ENCODE measurements at regions not wholly inside any gene's neighbourhood (a gene's known extent, or its start where the extent isn't known, plus 50 kb on each side); places are given as distances from the start of the nearest gene placed in this dataset.
A peak's percentile ranks its signal among the peaks of the same experiment; 100 is the strongest.

- Histone ChIP-seq H3K79me2 (ENCODE audit: insufficient read depth, low read length) (peaks cover 96% of the 10 kb centered on the region), H3K27ac (ENCODE audit: low read depth in 1 of 2, low read length in 2 of 2) (no peak overlapping the region), H3K9me3 (replicated peaks in 1 of 2; ENCODE audit: control insufficient read depth in 1 of 2, insufficient read depth in 1 of 2, low read length in 2 of 2) (no peaks in the 10 kb centered on the region), H3K27me3 (ENCODE audit: control insufficient read depth in 2 of 2, insufficient read depth in 2 of 2, low read length in 2 of 2) (no peaks in the 10 kb centered on the region), H3K4me3 (replicated peaks in 1 of 3; ENCODE audit: low read depth in 2 of 3, low read length in 3 of 3) (no peak overlapping the region), H3K4me1 (ENCODE audit: control insufficient read depth in 1 of 2, insufficient read depth in 2 of 2, low read length in 2 of 2) (peaks cover 39 to 71% of the 10 kb centered on the region in 2 donors), H2AFZ (ENCODE audit: insufficient read depth, low read depth, low read length, poor library complexity, severe bottlenecking) (no peak overlapping the region), H4K20me1 (ENCODE audit: insufficient read depth, low read length) (peaks cover 100% of the 10 kb centered on the region), H3K36me3 (replicated peaks in 1 of 2; ENCODE audit: control insufficient read depth in 1 of 2, insufficient read depth in 2 of 2, low read length in 2 of 2) (peaks cover 14 to 35% of the 10 kb centered on the region in 2 donors), H3K4me2 (replicated peaks; ENCODE audit: extremely low read depth, low read length, poor library complexity, severe bottlenecking) (no peak overlapping the region), H3K9ac (ENCODE audit: insufficient read depth, low read length, poor library complexity, severe bottlenecking) (no peak overlapping the region)
- peak in 1 of 3 donors; percentile 16 for DNase-seq
- H3K27ac Mint-ChIP-seq, result peak overlapping the region in 2 of 7 donors; percentile 21 to 22
- intact Hi-C loops (cut with micrococcal nuclease), result no loop called here
- peaks cover 33 to 49% of the 10 kb centered on the region in 2 donors for H3K36me3 Mint-ChIP-seq
- peak overlapping the region in 1 of 2 donors; percentile 1 for H3K4me3 Mint-ChIP-seq
- peaks cover 69% of the 10 kb centered on the region for H3K4me1 Mint-ChIP-seq
- peaks cover 0 to 2% (median 0%) of the 10 kb centered on the region in 7 donors for H3K9me3 Mint-ChIP-seq
- peaks cover 0 to 2% (median 0%) of the 10 kb centered on the region in 3 donors for H3K27me3 Mint-ChIP-seq (ENCODE audit: low read depth in 3 of 3)
- TF ChIP-seq CTCF (IDR thresholded peaks at IDR 0.05), result no peak
- 95% methylated on average over 12 of the region's 17 CpGs for WGBS (ENCODE audit: insufficient coverage)
These were observed 57.0 kb downstream of the NCOR2 start for GRCh38 chr12:124510301-124510970.

- WGBS (ENCODE audit: insufficient coverage), result 65% methylated on average over 16 of the region's 16 CpGs
- Histone ChIP-seq H3K4me3 (replicated peaks in 1 of 3; ENCODE audit: low read depth in 2 of 3, low read length in 3 of 3) (no peak overlapping the region), H4K20me1 (ENCODE audit: insufficient read depth, low read length) (peaks cover 100% of the 10 kb centered on the region), H3K27ac (ENCODE audit: low read depth in 1 of 2, low read length in 2 of 2) (no peak overlapping the region), H2AFZ (ENCODE audit: insufficient read depth, low read depth, low read length, poor library complexity, severe bottlenecking) (no peak overlapping the region), H3K4me1 (ENCODE audit: control insufficient read depth in 1 of 2, insufficient read depth in 2 of 2, low read length in 2 of 2) (peaks cover 43 to 77% of the 10 kb centered on the region in 2 donors), H3K27me3 (ENCODE audit: control insufficient read depth in 2 of 2, insufficient read depth in 2 of 2, low read length in 2 of 2) (no peaks in the 10 kb centered on the region), H3K9ac (ENCODE audit: insufficient read depth, low read length, poor library complexity, severe bottlenecking) (no peak overlapping the region), H3K36me3 (replicated peaks in 1 of 2; ENCODE audit: control insufficient read depth in 1 of 2, insufficient read depth in 2 of 2, low read length in 2 of 2) (peaks cover 12 to 28% of the 10 kb centered on the region in 2 donors), H3K9me3 (replicated peaks in 1 of 2; ENCODE audit: control insufficient read depth in 1 of 2, insufficient read depth in 1 of 2, low read length in 2 of 2) (no peaks in the 10 kb centered on the region), H3K79me2 (ENCODE audit: insufficient read depth, low read length) (peaks cover 96% of the 10 kb centered on the region), H3K4me2 (replicated peaks; ENCODE audit: extremely low read depth, low read length, poor library complexity, severe bottlenecking) (no peak overlapping the region)
- peaks cover 0 to 2% (median 0%) of the 10 kb centered on the region in 3 donors for H3K27me3 Mint-ChIP-seq (ENCODE audit: low read depth in 3 of 3)
- intact Hi-C loops (cut with micrococcal nuclease), result loop anchor here (5.0 to 10.0 kb wide), 2 partner anchors 38 to 45 kb away; no protein-coding TSS in a partner anchor
- peaks cover 70% of the 10 kb centered on the region for H3K4me1 Mint-ChIP-seq
- H3K4me3 Mint-ChIP-seq, result no peak overlapping the region
- peak overlapping the region in 5 of 7 donors; percentile 4 to 69 (median 48) for H3K27ac Mint-ChIP-seq
- DNase-seq, result no peak
- peaks cover 0 to 2% (median 0%) of the 10 kb centered on the region in 7 donors for H3K9me3 Mint-ChIP-seq
- peaks cover 30 to 46% of the 10 kb centered on the region in 2 donors for H3K36me3 Mint-ChIP-seq
- no peak for TF ChIP-seq CTCF (IDR thresholded peaks at IDR 0.05)
These were observed 57.6 kb downstream of the NCOR2 start for GRCh38 chr12:124509676-124510300.
